Ishikawa (cell line): ENCODE measurements at regions not wholly inside any gene's neighbourhood (a gene's known extent, or its start where the extent isn't known, plus 50 kb on each side); places are given as distances from the start of the nearest gene placed in this dataset.

Experiments
- CEBPB ChIP-seq: IDR thresholded peaks from 2 replicates; pipeline ENCODE4 v1.6.1; 2012
- CREB1 ChIP-seq: IDR thresholded peaks from 2 replicates; pipeline ENCODE4 v1.6.1; 2012; ENCODE audit warnings: low read depth
- EGR1 ChIP-seq: IDR thresholded peaks from 2 replicates; pipeline ENCODE4 v1.6.1; 2012
- EP300 ChIP-seq: IDR thresholded peaks from 2 replicates; pipeline ENCODE4 v1.6.1; 2012; ENCODE audit warnings: borderline replicate concordance
- FOXM1 ChIP-seq: IDR thresholded peaks from 2 replicates; pipeline ENCODE4 v1.6.1; 2012; ENCODE audit warnings: low read depth, borderline replicate concordance
- NFIC ChIP-seq: IDR thresholded peaks from 2 replicates; pipeline ENCODE4 v1.6.1; 2012
- RAD21 ChIP-seq: IDR thresholded peaks from 2 replicates; pipeline ENCODE4 v1.6.1; 2012; ENCODE audit warnings: low read depth
- TAF1 ChIP-seq: IDR thresholded peaks from 2 replicates; pipeline ENCODE4 v1.6.1; 2012; ENCODE audit warnings: low read depth, mild to moderate bottlenecking
- TCF12 ChIP-seq: IDR thresholded peaks from 2 replicates; pipeline ENCODE4 v1.6.1; 2012; ENCODE audit warnings: low read depth
- TEAD4 ChIP-seq: IDR thresholded peaks from 2 replicates; pipeline ENCODE4 v1.6.1; 2012
- YY1 ChIP-seq: IDR thresholded peaks from 2 replicates; pipeline ENCODE4 v1.6.1; 2012; ENCODE audit warnings: low read depth
- ZBTB7A ChIP-seq: IDR thresholded peaks from 2 replicates; pipeline ENCODE4 v1.6.1; 2012; ENCODE audit warnings: low read depth
- TF ChIP-seq, protein P1 (sequence below): IDR thresholded peaks from 2 replicates; pipeline ENCODE4 v1.6.1; 2012
- TF ChIP-seq, protein P2 (sequence below): IDR thresholded peaks from 2 replicates; pipeline ENCODE4 v1.6.1; 2012; ENCODE audit warnings: low read depth, mild to moderate bottlenecking
- TF ChIP-seq, protein P3 (sequence below): IDR thresholded peaks from 2 replicates; pipeline ENCODE4 v1.6.1; 2012

DNA sequence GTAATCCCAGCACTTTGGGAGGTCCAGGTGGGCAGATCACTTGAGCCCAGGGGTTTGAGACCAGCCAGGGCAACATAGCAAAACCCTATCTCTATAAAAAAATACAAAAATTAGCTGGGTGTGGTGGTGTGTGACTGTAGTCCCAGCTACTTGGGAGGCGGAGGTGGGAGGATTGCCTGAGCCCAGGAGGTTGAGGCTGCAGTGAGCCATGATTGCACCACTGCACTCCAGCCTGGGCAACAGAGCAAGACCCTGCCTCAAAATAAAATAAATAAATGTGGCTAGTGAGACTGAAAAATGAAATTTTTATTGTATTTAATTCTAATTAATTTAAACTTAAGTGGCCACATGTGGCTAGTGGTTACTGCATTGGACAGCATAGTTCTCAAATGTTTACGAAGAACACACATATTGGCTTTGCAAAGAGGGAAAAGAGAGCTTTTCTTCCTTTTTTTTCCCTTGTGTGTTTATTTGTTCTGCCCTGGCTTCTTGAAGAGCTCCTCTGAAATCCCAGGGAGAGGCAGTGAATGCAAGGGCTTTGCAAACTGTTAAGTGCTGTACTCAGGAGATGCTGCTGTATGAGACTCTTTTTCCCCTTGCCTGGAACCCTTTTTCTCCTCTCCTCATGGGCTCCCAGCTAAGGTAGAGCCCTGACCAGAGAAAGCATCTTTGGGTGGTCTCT is 59.0 kb upstream of the RPL11 start:
- TF ChIP-seq TAF1: no peak
- no peak for TF ChIP-seq EP300
- no peak for TF ChIP-seq NFIC
- TF ChIP-seq, protein P1, sequence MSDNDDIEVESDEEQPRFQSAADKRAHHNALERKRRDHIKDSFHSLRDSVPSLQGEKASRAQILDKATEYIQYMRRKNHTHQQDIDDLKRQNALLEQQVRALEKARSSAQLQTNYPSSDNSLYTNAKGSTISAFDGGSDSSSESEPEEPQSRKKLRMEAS: no peak
- no peak for TF ChIP-seq CEBPB
- no peak for TF ChIP-seq CREB1
- TF ChIP-seq, protein P2, sequence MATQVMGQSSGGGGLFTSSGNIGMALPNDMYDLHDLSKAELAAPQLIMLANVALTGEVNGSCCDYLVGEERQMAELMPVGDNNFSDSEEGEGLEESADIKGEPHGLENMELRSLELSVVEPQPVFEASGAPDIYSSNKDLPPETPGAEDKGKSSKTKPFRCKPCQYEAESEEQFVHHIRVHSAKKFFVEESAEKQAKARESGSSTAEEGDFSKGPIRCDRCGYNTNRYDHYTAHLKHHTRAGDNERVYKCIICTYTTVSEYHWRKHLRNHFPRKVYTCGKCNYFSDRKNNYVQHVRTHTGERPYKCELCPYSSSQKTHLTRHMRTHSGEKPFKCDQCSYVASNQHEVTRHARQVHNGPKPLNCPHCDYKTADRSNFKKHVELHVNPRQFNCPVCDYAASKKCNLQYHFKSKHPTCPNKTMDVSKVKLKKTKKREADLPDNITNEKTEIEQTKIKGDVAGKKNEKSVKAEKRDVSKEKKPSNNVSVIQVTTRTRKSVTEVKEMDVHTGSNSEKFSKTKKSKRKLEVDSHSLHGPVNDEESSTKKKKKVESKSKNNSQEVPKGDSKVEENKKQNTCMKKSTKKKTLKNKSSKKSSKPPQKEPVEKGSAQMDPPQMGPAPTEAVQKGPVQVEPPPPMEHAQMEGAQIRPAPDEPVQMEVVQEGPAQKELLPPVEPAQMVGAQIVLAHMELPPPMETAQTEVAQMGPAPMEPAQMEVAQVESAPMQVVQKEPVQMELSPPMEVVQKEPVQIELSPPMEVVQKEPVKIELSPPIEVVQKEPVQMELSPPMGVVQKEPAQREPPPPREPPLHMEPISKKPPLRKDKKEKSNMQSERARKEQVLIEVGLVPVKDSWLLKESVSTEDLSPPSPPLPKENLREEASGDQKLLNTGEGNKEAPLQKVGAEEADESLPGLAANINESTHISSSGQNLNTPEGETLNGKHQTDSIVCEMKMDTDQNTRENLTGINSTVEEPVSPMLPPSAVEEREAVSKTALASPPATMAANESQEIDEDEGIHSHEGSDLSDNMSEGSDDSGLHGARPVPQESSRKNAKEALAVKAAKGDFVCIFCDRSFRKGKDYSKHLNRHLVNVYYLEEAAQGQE: no peak
- no peak for TF ChIP-seq FOXM1

DNA sequence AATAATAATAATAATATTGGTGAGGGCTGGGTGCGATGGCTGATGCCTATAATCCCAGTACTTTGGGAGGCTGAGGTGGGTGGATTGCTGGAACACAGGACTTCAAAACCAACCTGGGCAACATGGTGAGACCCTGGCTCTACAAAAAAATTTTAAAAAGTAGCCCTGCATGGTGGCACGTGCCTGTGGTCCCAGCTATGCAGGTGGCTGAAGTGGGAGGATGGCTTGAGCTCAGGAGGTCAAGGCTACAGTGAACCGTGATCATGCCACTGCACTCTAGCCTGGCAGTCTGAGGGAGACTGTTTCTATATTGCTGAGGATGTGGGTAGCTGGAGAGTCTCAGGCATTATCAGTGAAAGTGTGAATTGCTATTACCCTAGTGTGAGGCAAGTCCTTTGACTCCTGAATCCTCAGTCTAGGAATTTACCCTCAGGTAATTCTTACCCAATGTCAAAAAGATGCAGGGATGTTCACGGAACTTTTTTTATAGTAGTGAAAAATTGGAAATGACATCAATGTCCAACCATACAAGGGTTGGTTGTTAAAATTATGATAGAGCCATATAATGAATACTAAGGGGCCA is 61.8 kb upstream of the RPL11 start:
- TF ChIP-seq TEAD4 (no peak), EP300 (no peak), CREB1 (no peak), TCF12 (no peak), EGR1 (no peak), CEBPB (no peak), ZBTB7A (no peak), NFIC (no peak), TAF1 (no peak), RAD21 (no peak), FOXM1 (no peak)
- TF ChIP-seq, protein P2: no peak
- TF ChIP-seq, protein P3, sequence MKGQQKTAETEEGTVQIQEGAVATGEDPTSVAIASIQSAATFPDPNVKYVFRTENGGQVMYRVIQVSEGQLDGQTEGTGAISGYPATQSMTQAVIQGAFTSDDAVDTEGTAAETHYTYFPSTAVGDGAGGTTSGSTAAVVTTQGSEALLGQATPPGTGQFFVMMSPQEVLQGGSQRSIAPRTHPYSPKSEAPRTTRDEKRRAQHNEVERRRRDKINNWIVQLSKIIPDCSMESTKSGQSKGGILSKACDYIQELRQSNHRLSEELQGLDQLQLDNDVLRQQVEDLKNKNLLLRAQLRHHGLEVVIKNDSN: no peak

DNA sequence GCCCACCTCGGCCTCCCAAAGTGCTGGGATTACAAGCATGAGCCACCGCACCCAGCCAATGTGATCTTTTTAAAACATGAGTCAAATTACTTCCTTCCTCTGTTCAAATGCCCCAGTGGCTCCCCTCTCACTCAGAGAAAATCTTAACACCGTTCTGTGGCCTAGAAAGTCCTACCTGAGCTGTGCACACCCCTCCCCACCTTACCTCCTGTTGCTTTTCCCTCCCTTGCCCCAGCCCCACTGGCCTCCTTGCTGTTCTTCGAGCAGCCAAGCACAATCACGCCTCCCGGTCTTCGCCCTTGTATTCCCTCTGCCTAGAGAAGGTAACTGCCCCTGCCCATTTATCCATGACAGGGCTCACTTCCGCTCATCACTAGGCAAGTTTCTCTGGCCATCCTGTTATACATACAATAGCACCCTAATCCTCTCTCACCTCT is 62.6 kb upstream of the RPL11 start:
- TF ChIP-seq YY1: no peak
- TF ChIP-seq CREB1: no peak
- TF ChIP-seq NFIC: no peak
- no peak for TF ChIP-seq ZBTB7A
- TF ChIP-seq, protein P3: no peak
- no peak for TF ChIP-seq EGR1
- TF ChIP-seq, protein P2: no peak
- no peak for TF ChIP-seq TAF1
- TF ChIP-seq TCF12: no peak
- TF ChIP-seq CEBPB: no peak
- no peak for TF ChIP-seq RAD21
- TF ChIP-seq EP300: no peak
- no peak for TF ChIP-seq TEAD4

DNA sequence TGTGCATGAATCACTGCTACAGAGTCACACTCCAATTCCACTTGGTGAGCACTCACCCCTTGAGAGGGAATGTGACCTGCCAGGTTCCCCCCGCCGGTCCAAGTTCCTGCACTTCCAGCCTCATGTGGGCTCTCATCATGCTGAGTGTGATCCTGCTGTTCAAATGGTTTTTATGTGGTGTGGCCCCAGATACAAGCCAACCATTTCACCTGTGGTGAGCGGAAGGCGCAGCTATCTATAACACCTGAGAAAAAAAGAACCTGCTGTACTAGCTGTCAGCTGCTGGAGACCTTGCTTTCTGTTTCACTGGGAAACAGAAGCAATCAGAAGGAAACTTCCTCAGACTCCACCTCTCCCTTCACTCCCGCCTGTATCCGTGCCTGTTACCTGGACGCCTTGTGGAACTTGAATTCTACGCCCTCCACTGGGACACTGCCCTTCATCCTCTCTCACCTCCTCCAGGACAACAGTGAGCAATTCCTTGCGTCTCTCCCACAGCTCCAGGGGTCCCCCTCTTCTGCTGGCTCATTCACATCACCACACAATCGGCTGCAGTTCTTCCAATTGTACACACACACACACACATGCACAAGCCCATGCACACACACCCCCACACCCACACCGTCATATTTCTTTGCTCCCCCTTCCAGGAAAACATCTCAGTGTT is 64.4 kb upstream of the RPL11 start:
- TF ChIP-seq FOXM1: no peak
- no peak for TF ChIP-seq CREB1
- TF ChIP-seq, protein P2: no peak
- TF ChIP-seq TAF1: no peak
- no peak for TF ChIP-seq TEAD4
- TF ChIP-seq EP300: no peak
- TF ChIP-seq, protein P1: no peak
- TF ChIP-seq, protein P3: no peak
